Endothelial cell of umbilical vein (primary cell): ENCODE measurements at regions not wholly inside any gene's neighbourhood (a gene's known extent, or its start where the extent isn't known, plus 50 kb on each side); places are given as distances from the start of the nearest gene placed in this dataset.

Experiments used
- BruUV-seq: library from RNA; stranded (reverse); fragments of 400-500 nt; replicated peaks from 2 replicates; lab custom pipeline; 2021; lab: Mats Ljungman, UMichigan
- CTCF ChIA-PET: fragments of 300-600, 350-600 bp; sonication (Branson Sonifier 250); formaldehyde crosslinking; loops from one replicate; lab custom pipeline; 2021; ENCODE audit warnings: antibody characterized with exemption, inconsistent platforms; lab: Charles Lee
- POLR2A ChIA-PET: fragments of 300-600, 350-600 bp; sonication (Branson Sonifier 250); formaldehyde crosslinking; loops from one replicate; lab custom pipeline; 2021; ENCODE audit warnings: antibody characterized with exemption, inconsistent platforms; lab: Charles Lee
- DNase-seq: peaks from one replicate; pipeline ENCODE4 v3.0.0-alpha.2; 2011; ENCODE audit warnings: low read depth, low spot score
- FAIRE-seq: peaks from 2 replicates; lab custom pipeline; 2011; peaks lifted over from hg19 to GRCh38; lab: Jason Lieb, UNC
- H2AFZ ChIP-seq: 2 replicates; pipeline ENCODE4 v1.6.0; 2012; ENCODE audit warnings: low read depth, low read length, control low read depth, inconsistent platforms
- H3K27ac ChIP-seq: 2 replicates; pipeline ENCODE4 v1.5.1; 2011; ENCODE audit warnings: low read depth, mild to moderate bottlenecking, control low read depth, low read length, moderate library complexity; ENCODE audit not compliant: insufficient read depth
- H3K27me3 ChIP-seq, 2 experiments: 2 replicates each; pipeline versions ENCODE4 v1.6.0 to v1.6.1; 2011; ENCODE audit warnings: low read length in 2 of 2, mixed read lengths in 1 of 2; ENCODE audit not compliant: control insufficient read depth in 2 of 2, insufficient read depth in 2 of 2
- H3K36me3 ChIP-seq, 2 experiments: 2 replicates in 1 of 2; 3 replicates in 1 of 2; pipeline ENCODE4 v1.5.1; 2011; ENCODE audit warnings: low read length in 2 of 2, mild to moderate bottlenecking in 1 of 2, moderate library complexity in 1 of 2; ENCODE audit not compliant: control insufficient read depth in 2 of 2, insufficient read depth in 2 of 2; ENCODE audit errors: extremely low read depth in 1 of 2
- H3K4me1 ChIP-seq: 3 replicates; pipeline ENCODE4 v1.5.1; 2011; ENCODE audit warnings: mild to moderate bottlenecking, low read length; ENCODE audit not compliant: control insufficient read depth, insufficient read depth; ENCODE audit errors: extremely low read depth
- H3K4me2 ChIP-seq: 2 replicates; pipeline ENCODE4 v1.6.1; 2011; ENCODE audit warnings: low read length, control low read depth, mixed read lengths; ENCODE audit not compliant: insufficient read depth
- H3K4me3 ChIP-seq, 3 experiments: fragments of 200-600 bp in 1 of 3; sonication (generic), shearing (Covaris generic) in 1 of 3; replicated peaks in 1 of 3; 2 replicates each; pipeline ENCODE4 v1.5.1; 2011 to 2016; ENCODE audit warnings: control low read depth in 3 of 3, low read length in 3 of 3, mild to moderate bottlenecking in 2 of 3, inconsistent platforms in 1 of 3, low read depth in 1 of 3, moderate library complexity in 1 of 3; ENCODE audit not compliant: insufficient read depth in 1 of 3
- H3K79me2 ChIP-seq: 2 replicates; pipeline ENCODE4 v1.6.0; 2012; ENCODE audit warnings: low read length, inconsistent platforms; ENCODE audit not compliant: control insufficient read depth, insufficient read depth
- H3K9ac ChIP-seq: replicated peaks from 2 replicates; pipeline ENCODE3; 2011; ENCODE audit warnings: low read length, control low read depth; ENCODE audit not compliant: insufficient read depth; ENCODE audit errors: extremely low read depth
- H3K9me1 ChIP-seq: replicated peaks from 3 replicates; pipeline ENCODE4 v1.6.0; 2011; ENCODE audit warnings: mild to moderate bottlenecking, low read length; ENCODE audit not compliant: control insufficient read depth, insufficient read depth; ENCODE audit errors: extremely low read depth
- H3K9me3 ChIP-seq: replicated peaks from 2 replicates; pipeline ENCODE4 v1.5.1; 2012; ENCODE audit warnings: low read length, inconsistent platforms; ENCODE audit not compliant: control insufficient read depth, insufficient read depth
- H4K20me1 ChIP-seq: replicated peaks from 2 replicates; pipeline ENCODE3; 2011; ENCODE audit warnings: mild to moderate bottlenecking, low read length; ENCODE audit not compliant: control insufficient read depth, insufficient read depth; ENCODE audit errors: extremely low read depth
- CTCF ChIP-seq, 2 donors: IDR thresholded peaks; 1 replicate in 1 of 2; 2 replicates in 1 of 2; pipeline ENCODE4 v1.5.1; 2011; ENCODE audit warnings: low read length in 2 of 2, mild to moderate bottlenecking in 2 of 2, moderate library complexity in 2 of 2, control low read depth in 1 of 2, inconsistent platforms in 1 of 2, low read depth in 1 of 2; ENCODE audit not compliant: insufficient read depth in 1 of 2; ENCODE audit errors: extremely low read depth in 1 of 2
- EZH2 ChIP-seq: IDR thresholded peaks from 2 replicates; pipeline ENCODE4 v1.6.1; 2012; ENCODE audit warnings: borderline replicate concordance, low read depth, mild to moderate bottlenecking, moderate library complexity, low read length, inconsistent platforms; ENCODE audit not compliant: severe bottlenecking
- FOS ChIP-seq: IDR thresholded peaks from 2 replicates; pipeline ENCODE4 v1.6.1; 2011; ENCODE audit warnings: mild to moderate bottlenecking, low read length, moderate library complexity, borderline replicate concordance; ENCODE audit not compliant: insufficient read depth
- GATA2 ChIP-seq: IDR thresholded peaks from 2 replicates; pipeline ENCODE4 v1.7.0; 2011; ENCODE audit warnings: low read depth, mild to moderate bottlenecking, moderate library complexity, mixed read lengths, low read length; ENCODE audit not compliant: insufficient read length, insufficient read depth
- JUN ChIP-seq: IDR thresholded peaks from 2 replicates; pipeline ENCODE4 v1.6.1; 2011; ENCODE audit warnings: borderline replicate concordance, low read depth; ENCODE audit not compliant: insufficient read length, insufficient read depth
- MAX ChIP-seq: IDR thresholded peaks from 2 replicates; pipeline ENCODE4 v1.6.1; 2011; ENCODE audit not compliant: insufficient read depth, insufficient read length
- MYC ChIP-seq: IDR thresholded peaks from one replicate; pipeline ENCODE4 v1.6.1; 2011; ENCODE audit warnings: mild to moderate bottlenecking, low read depth, low read length
- POLR2A ChIP-seq: IDR thresholded peaks from 2 replicates; pipeline ENCODE4 v1.6.1; 2012; ENCODE audit warnings: low read depth, mild to moderate bottlenecking, control low read depth, low read length
- POLR2AphosphoS5 ChIP-seq: IDR thresholded peaks from 2 replicates; pipeline ENCODE4 v1.6.1; 2012; ENCODE audit warnings: low read depth, mild to moderate bottlenecking, control low read depth, low read length, moderate library complexity; ENCODE audit not compliant: insufficient read depth
- dilution Hi-C: fragments of 300-500 bp; cut with MboI; formaldehyde crosslinking; loops from one replicate; pipeline ENCODE4 v1.15.0; 2019; ENCODE audit warnings: low sequenced_read_pairs; ENCODE audit not compliant: extremely low pct_ligation_motif_present
- intact Hi-C: fragments of 100-400 bp; cut with micrococcal nuclease; formaldehyde crosslinking; loops from one replicate; pipeline ENCODE4 v1.10.0; 2022

GRCh38 chr3:76016769-76017439 lies 231.6 kb upstream of the ZNF717 start:
- no peak for DNase-seq
- Histone ChIP-seq H3K4me3 (no peak overlapping the region), H3K27ac (no peak overlapping the region), H3K4me1 (no peaks in the 10 kb centered on the region), H3K79me2 (no peaks in the 10 kb centered on the region), H3K27me3 (no peaks in the 10 kb centered on the region), H3K4me2 (no peak overlapping the region), H3K9me1 (no peaks in the 10 kb centered on the region), H3K36me3 (no peaks in the 10 kb centered on the region), H3K9ac (no peak overlapping the region), H2AFZ (no peak overlapping the region), H4K20me1 (no peaks in the 10 kb centered on the region), H3K9me3 (no peaks in the 10 kb centered on the region)
- dilution Hi-C loops, result no loop called here
- intact Hi-C loops, result no loop called here
- TF ChIP-seq MYC (no peak), POLR2A (no peak), GATA2 (no peak), JUN (no peak), MAX (no peak), CTCF (IDR thresholded peaks at IDR 0.05; ENCODE audit: extremely low read depth in 1 of 2, insufficient read depth in 1 of 2, low read depth in 1 of 2, low read length in 2 of 2) (no peak), EZH2 (no peak), POLR2AphosphoS5 (no peak), FOS (no peak)
- POLR2A ChIA-PET, result no interaction called here
- BruUV-seq, result no TSS peak
- CTCF ChIA-PET, result no interaction called here
- no peak for FAIRE-seq
